ENCODE measurements at regions not wholly inside any gene's neighbourhood (a gene's known extent, or its start where the extent isn't known, plus 50 kb on each side); places are given as distances from the start of the nearest gene placed in this dataset.

GRCh38 chr3:27900316-27900715, 178.2 kb upstream of the EOMES start:
- H3K4me1 ChIP-seq, result peaks cover 0 to 19% (median 0%) of the 10 kb centered on the region in 6 donors
- intact Hi-C loops (cut with DNase I; ENCODE audit: low total_unique reads), result no loop called here
- TF ChIP-seq CTCF (IDR thresholded peaks at IDR 0.05 in 8 of 11, conservative IDR thresholded peaks at IDR 0.05 in 3 of 11), result no peak
- no peak for TF ChIP-seq POLR2AphosphoS5 (IDR thresholded peaks at IDR 0.05)
- no peak for TF ChIP-seq POLR2A (IDR thresholded peaks at IDR 0.05)
- no peaks in the 10 kb centered on the region for H3K27me3 ChIP-seq (replicated peaks in 1 of 7)
- no peaks in the 10 kb centered on the region for H3K36me3 ChIP-seq
- WGBS, 5 donors, result 70 to 83% (median 74%) methylated on average over 2 of the region's 2 CpGs
- peaks cover 0 to 4% (median 0%) of the 10 kb centered on the region in 8 donors for H3K9me3 ChIP-seq
- H3K27ac ChIP-seq, result no peak overlapping the region
- DNase-seq, result no peak
- H3K4me3 ChIP-seq, result no peak overlapping the region

- peaks cover 0 to 27% (median 0%) of the 10 kb centered on the region in 6 donors for H3K4me1 ChIP-seq
- no peak for TF ChIP-seq POLR2AphosphoS5 (IDR thresholded peaks at IDR 0.05)
- no peak for TF ChIP-seq CTCF (IDR thresholded peaks at IDR 0.05 in 8 of 11, conservative IDR thresholded peaks at IDR 0.05 in 3 of 11)
- no peak for TF ChIP-seq POLR2A (IDR thresholded peaks at IDR 0.05)
- peak overlapping the region in 1 of 8 donors; percentile 22 for H3K27ac ChIP-seq
- intact Hi-C loops (cut with DNase I; ENCODE audit: low total_unique reads), result no loop called here
- no peaks in the 10 kb centered on the region for H3K9me3 ChIP-seq
- DNase-seq, result no peak
- 44 to 63% (median 51%) methylated on average over 3 of the region's 3 CpGs for WGBS, 5 donors
- H3K4me3 ChIP-seq, result no peak overlapping the region
- H3K36me3 ChIP-seq, result no peaks in the 10 kb centered on the region
- no peaks in the 10 kb centered on the region for H3K27me3 ChIP-seq (replicated peaks in 1 of 7)
Observed at GRCh38 chr3:27903446-27903845, 181.3 kb upstream of the EOMES start.

- intact Hi-C loops (cut with DNase I; ENCODE audit: low total_unique reads), result no loop called here
- DNase-seq, result no peak
- Histone ChIP-seq H3K27ac (no peak overlapping the region), H3K9me3 (no peaks in the 10 kb centered on the region), H3K27me3 (replicated peaks in 1 of 7) (no peaks in the 10 kb centered on the region), H3K4me1 (peaks cover 0 to 27% (median 0%) of the 10 kb centered on the region in 6 donors), H3K36me3 (no peaks in the 10 kb centered on the region), H3K4me3 (no peak overlapping the region)
- TF ChIP-seq POLR2AphosphoS5 (IDR thresholded peaks at IDR 0.05), result no peak
- no peak for TF ChIP-seq CTCF (IDR thresholded peaks at IDR 0.05 in 8 of 11, conservative IDR thresholded peaks at IDR 0.05 in 3 of 11)
- no peak for TF ChIP-seq POLR2A (IDR thresholded peaks at IDR 0.05)
- WGBS, 5 donors, result 81 to 92% (median 88%) methylated on average over 2 of the region's 2 CpGs
Observed at GRCh38 chr3:27905625-27906024, 183.5 kb upstream of the EOMES start.

- no peak overlapping the region for H3K27ac ChIP-seq
- H3K36me3 ChIP-seq, result no peaks in the 10 kb centered on the region
- no peak overlapping the region for H3K4me3 ChIP-seq
- no peak for DNase-seq
- no peaks in the 10 kb centered on the region for H3K9me3 ChIP-seq
- intact Hi-C loops (cut with DNase I; ENCODE audit: low total_unique reads), result no loop called here
- no peaks in the 10 kb centered on the region for H3K27me3 ChIP-seq (replicated peaks in 1 of 7)
- peaks cover 0 to 27% (median 0%) of the 10 kb centered on the region in 6 donors for H3K4me1 ChIP-seq
- no peak for TF ChIP-seq POLR2A (IDR thresholded peaks at IDR 0.05)
- no peak for TF ChIP-seq CTCF (IDR thresholded peaks at IDR 0.05 in 8 of 11, conservative IDR thresholded peaks at IDR 0.05 in 3 of 11)
- TF ChIP-seq POLR2AphosphoS5 (IDR thresholded peaks at IDR 0.05), result no peak
Observed at GRCh38 chr3:27907148-27907547, 185.0 kb upstream of the EOMES start.
